H1 (cell line): ENCODE measurements at regions not wholly inside any gene's neighbourhood (a gene's known extent, or its start where the extent isn't known, plus 50 kb on each side); places are given as distances from the start of the nearest gene placed in this dataset.

Experiments used
- CTCF ChIA-PET: fragments of 300-600 bp; sonication (Branson Sonifier 250); formaldehyde crosslinking; loops from one replicate; lab custom pipeline; 2021; ENCODE audit not compliant: partially characterized antibody; lab: Charles Lee
- POLR2A ChIA-PET: fragments of 300-600 bp; sonication (Branson Sonifier 250); formaldehyde crosslinking; loops from one replicate; lab custom pipeline; 2021; ENCODE audit warnings: inconsistent platforms; ENCODE audit not compliant: partially characterized antibody; lab: Charles Lee
- DNase-seq, 2 experiments: peaks; one replicate each; pipeline versions ENCODE4 v3.0.0 to v3.0.0-alpha.2; 2010 to 2022; ENCODE audit warnings: low spot score in 2 of 2, low read depth in 1 of 2, mixed read lengths in 1 of 2
- FAIRE-seq: peaks from 2 replicates; lab custom pipeline; 2011; peaks lifted over from hg19 to GRCh38; lab: Jason Lieb, UNC
- H2AFZ ChIP-seq: 2 replicates; pipeline ENCODE4 v1.8.1; 2012; ENCODE audit warnings: low read length, inconsistent platforms
- H2AK5ac ChIP-seq: 2 replicates; pipeline ENCODE4 v1.6.1; 2013; ENCODE audit warnings: low read depth, low read length
- H2BK120ac ChIP-seq: replicated peaks from 2 replicates; pipeline ENCODE3; 2013; ENCODE audit warnings: low read depth, low read length, inconsistent platforms
- H2BK12ac ChIP-seq: 2 replicates; pipeline ENCODE4 v1.6.1; 2013; ENCODE audit warnings: low read depth, low read length
- H2BK15ac ChIP-seq: 2 replicates; pipeline ENCODE4 v1.6.1; 2013; ENCODE audit warnings: low read length
- H2BK20ac ChIP-seq: 2 replicates; pipeline ENCODE4 v1.6.1; 2013; ENCODE audit warnings: low read length
- H2BK5ac ChIP-seq: 2 replicates; pipeline ENCODE4 v1.6.1; 2013; ENCODE audit warnings: low read depth, low read length
- H3K14ac ChIP-seq: 2 replicates; pipeline ENCODE4 v1.6.1; 2013; ENCODE audit warnings: inconsistent platforms; ENCODE audit not compliant: insufficient read length
- H3K18ac ChIP-seq: 2 replicates; pipeline ENCODE4 v1.6.1; 2013; ENCODE audit warnings: low read length; ENCODE audit errors: extremely low read depth
- H3K23ac ChIP-seq: 2 replicates; pipeline ENCODE4 v1.6.1; 2013; ENCODE audit warnings: inconsistent platforms; ENCODE audit not compliant: insufficient read length
- H3K23me2 ChIP-seq: 2 replicates; pipeline ENCODE4 v1.6.1; 2013; ENCODE audit warnings: low read depth, low read length
- H3K27ac ChIP-seq: 2 replicates; pipeline ENCODE4 v1.6.1; 2011; ENCODE audit warnings: low read depth, low read length, inconsistent platforms
- H3K27me3 ChIP-seq, 4 experiments: replicated peaks in 1 of 4; 1 replicate in 1 of 4; 2 replicates in 3 of 4; pipeline versions ENCODE4 v1.6.1 to v1.8.1; 2011 to 2013; ENCODE audit warnings: low read length in 3 of 4, mild to moderate bottlenecking in 3 of 4, inconsistent platforms in 2 of 4, mixed read lengths in 2 of 4, moderate library complexity in 1 of 4; ENCODE audit not compliant: control insufficient read depth in 3 of 4, insufficient read depth in 3 of 4; ENCODE audit errors: extremely low read depth in 1 of 4
- H3K36me3 ChIP-seq, 4 experiments: 2 replicates each; pipeline versions ENCODE4 v1.6.1 to v1.8.1; 2011 to 2013; ENCODE audit warnings: mild to moderate bottlenecking in 4 of 4, low read length in 3 of 4, moderate library complexity in 2 of 4, control low read depth in 1 of 4, inconsistent platforms in 1 of 4; ENCODE audit not compliant: insufficient read depth in 4 of 4, control insufficient read depth in 2 of 4
- H3K4ac ChIP-seq: replicated peaks from 2 replicates; pipeline ENCODE3; 2013; ENCODE audit warnings: low read length, low read depth, mixed read lengths, inconsistent platforms; ENCODE audit not compliant: insufficient read length
- H3K4me1 ChIP-seq, 4 experiments: replicated peaks in 1 of 4; 1 replicate in 1 of 4; 2 replicates in 3 of 4; pipeline versions ENCODE4 v1.6.1 to v1.8.1; 2011 to 2013; ENCODE audit warnings: low read length in 3 of 4, inconsistent platforms in 2 of 4, mixed read lengths in 1 of 4; ENCODE audit not compliant: insufficient read depth in 4 of 4, control insufficient read depth in 3 of 4
- H3K4me2 ChIP-seq, 2 experiments: 2 replicates each; pipeline versions ENCODE4 v1.6.1 to v1.8.1; 2011 to 2013; ENCODE audit warnings: low read depth in 2 of 2, low read length in 2 of 2, control low read depth in 1 of 2, inconsistent platforms in 1 of 2, mild to moderate bottlenecking in 1 of 2; ENCODE audit not compliant: insufficient read depth in 1 of 2
- H3K4me3 ChIP-seq, 4 experiments: fragments of 200-600, 300-600 bp in 1 of 4; sonication (generic), shearing (Covaris generic), sonication (Bioruptor Twin) in 1 of 4; 2 replicates each; pipeline versions ENCODE4 v1.5.1 to v1.8.1; 2011 to 2016; ENCODE audit warnings: low read length in 4 of 4, low read depth in 3 of 4, control low read depth in 2 of 4, inconsistent platforms in 2 of 4, mild to moderate bottlenecking in 2 of 4, mixed read lengths in 1 of 4, moderate library complexity in 1 of 4; ENCODE audit not compliant: insufficient read depth in 2 of 4; ENCODE audit errors: extremely low read depth in 1 of 4
- H3K56ac ChIP-seq: replicated peaks from 2 replicates; pipeline ENCODE3; 2013; ENCODE audit warnings: low read depth, mild to moderate bottlenecking, mixed read lengths, low read length, inconsistent platforms; ENCODE audit not compliant: insufficient read length
- H3K79me1 ChIP-seq: 2 replicates; pipeline ENCODE4 v1.6.1; 2013; ENCODE audit warnings: low read depth, low read length, control low read depth
- H3K79me2 ChIP-seq, 2 experiments: 2 replicates each; pipeline versions ENCODE4 v1.6.1 to v1.8.1; 2012 to 2013; ENCODE audit warnings: low read length in 2 of 2, mild to moderate bottlenecking in 2 of 2, inconsistent platforms in 1 of 2; ENCODE audit not compliant: insufficient read depth in 2 of 2, control insufficient read depth in 1 of 2
- H3K9ac ChIP-seq, 4 experiments: replicated peaks in 1 of 4; 1 replicate in 1 of 4; 2 replicates in 3 of 4; pipeline versions ENCODE4 v1.6.1 to v1.8.1; 2011 to 2013; ENCODE audit warnings: low read depth in 3 of 4, low read length in 3 of 4, control low read depth in 2 of 4, mild to moderate bottlenecking in 2 of 4, moderate library complexity in 2 of 4, inconsistent platforms in 1 of 4; ENCODE audit errors: extremely low read depth in 1 of 4
- H3K9me3 ChIP-seq, 2 experiments: 2 replicates each; pipeline versions ENCODE4 v1.6.1 to v1.8.1; 2012 to 2013; ENCODE audit warnings: mild to moderate bottlenecking in 2 of 2, moderate library complexity in 2 of 2, control low read depth in 1 of 2, inconsistent platforms in 1 of 2, low read depth in 1 of 2, low read length in 1 of 2, mixed read lengths in 1 of 2; ENCODE audit not compliant: insufficient read depth in 2 of 2
- H4K20me1 ChIP-seq, 2 experiments: replicated peaks in 1 of 2; 2 replicates each; pipeline versions ENCODE3 to v1.8.1; 2011 to 2013; ENCODE audit warnings: inconsistent platforms in 2 of 2, low read length in 2 of 2, mild to moderate bottlenecking in 1 of 2; ENCODE audit not compliant: insufficient read depth in 2 of 2, control insufficient read depth in 1 of 2
- H4K5ac ChIP-seq: 2 replicates; pipeline ENCODE4 v1.6.1; 2013; ENCODE audit warnings: low read length, low read depth, mixed read lengths, inconsistent platforms; ENCODE audit not compliant: insufficient read length
- H4K8ac ChIP-seq: 2 replicates; pipeline ENCODE4 v1.8.0; 2013; ENCODE audit warnings: mild to moderate bottlenecking, moderate library complexity, low read length, inconsistent platforms; ENCODE audit not compliant: insufficient read depth; ENCODE audit errors: extremely low read depth
- H4K91ac ChIP-seq: replicated peaks from 2 replicates; pipeline ENCODE3; 2013; ENCODE audit warnings: low read length, mixed read lengths, inconsistent platforms; ENCODE audit not compliant: insufficient read length
- BRCA1 ChIP-seq: IDR thresholded peaks from 2 replicates; pipeline ENCODE4 v1.6.1; 2012; ENCODE audit warnings: low read depth, low read length, improper control_type of control experiment
- CREB1 ChIP-seq: IDR thresholded peaks from 2 replicates; pipeline ENCODE4 v1.6.1; 2012; ENCODE audit warnings: inconsistent platforms
- HDAC6 ChIP-seq: IDR thresholded peaks from one replicate; pipeline ENCODE4 v1.7.1; 2012; ENCODE audit warnings: low read depth, mild to moderate bottlenecking, inconsistent platforms, low read length, moderate library complexity
- MAX ChIP-seq: IDR thresholded peaks from 2 replicates; pipeline ENCODE4 v1.6.1; 2012; ENCODE audit warnings: inconsistent platforms
- RFX5 ChIP-seq: IDR thresholded peaks from 2 replicates; pipeline ENCODE4 v1.6.1; 2011; ENCODE audit warnings: low read depth, low read length, improper control_type of control experiment, borderline replicate concordance
- RNF2 ChIP-seq: fragments of 200-900, 300-1000 bp; sonication (generic); IDR thresholded peaks from 2 replicates; pipeline ENCODE4 v1.7.1; 2016; ENCODE audit warnings: borderline replicate concordance, low read depth, mild to moderate bottlenecking, antibody characterized with exemption, low read length; ENCODE audit not compliant: poor library complexity, severe bottlenecking; ENCODE audit errors: missing control alignments
- TAF7 ChIP-seq: optimal IDR thresholded peaks from 2 replicates; pipeline ENCODE3; 2011; ENCODE audit warnings: low read depth, mild to moderate bottlenecking, inconsistent platforms, low read length, moderate library complexity, borderline replicate concordance

- H2BK20ac ChIP-seq, result no peak overlapping the region
- H3K79me2 ChIP-seq, result no peaks in the 10 kb centered on the region
- ChIA-PET CTCF (interaction anchor here (0.6 to 2.5 kb wide), 2 partner anchors 9 to 48 kb away, joined by 4 to 16 read pairs; no protein-coding TSS in a partner anchor), POLR2A (no interaction called here)
- no peak overlapping the region for H4K5ac ChIP-seq
- no peak overlapping the region for H3K14ac ChIP-seq
- H3K23ac ChIP-seq, result no peak overlapping the region
- no peak overlapping the region for H2AK5ac ChIP-seq
- H2BK12ac ChIP-seq, result no peak overlapping the region
- no peaks in the 10 kb centered on the region for H3K23me2 ChIP-seq
- no peak overlapping the region for H3K4ac ChIP-seq
- H3K79me1 ChIP-seq, result no peaks in the 10 kb centered on the region
- H4K8ac ChIP-seq, result no peak overlapping the region
- H3K56ac ChIP-seq, result no peak overlapping the region
- H3K27ac ChIP-seq, result no peak overlapping the region
- no peak overlapping the region for H2BK15ac ChIP-seq
- H3K9ac ChIP-seq, result no peak overlapping the region
- no peaks in the 10 kb centered on the region for H3K9me3 ChIP-seq
- no peak overlapping the region for H2BK120ac ChIP-seq
- TF ChIP-seq MAX, result no peak
- TF ChIP-seq TAF7, result no peak
- no peak for TF ChIP-seq HDAC6
- no peak for TF ChIP-seq RFX5
- no peak for TF ChIP-seq BRCA1
- TF ChIP-seq CREB1, result no peak
- TF ChIP-seq RNF2, result no peak
- TF ChIP-seq, all 59 proteins: peak for 0
- H3K18ac ChIP-seq, result no peak overlapping the region
- no peak overlapping the region for H4K91ac ChIP-seq
- H3K27me3 ChIP-seq, result no peaks in the 10 kb centered on the region
- no peak overlapping the region for H3K4me2 ChIP-seq
- no peak overlapping the region for H2AFZ ChIP-seq
- peaks cover 0 to 14% (median 9%) of the 10 kb centered on the region in 4 experiments; a peak in 4 of 7 replicates for H3K4me1 ChIP-seq
- H4K20me1 ChIP-seq, result no peaks in the 10 kb centered on the region
- no peak for DNase-seq
- no peaks in the 10 kb centered on the region for H3K36me3 ChIP-seq
- no peak overlapping the region for H3K4me3 ChIP-seq
- no peak for FAIRE-seq
- no peak overlapping the region for H2BK5ac ChIP-seq
Measured at GRCh38 chr5:108634010-108634616, 113.6 kb upstream of the FER start.
